ENCODE measurements at regions not wholly inside any gene's neighbourhood (a gene's known extent, or its start where the extent isn't known, plus 50 kb on each side); places are given as distances from the start of the nearest gene placed in this dataset.

- DNase-seq, result no peak
Measured at GRCh38 chr3:94869059-94869547, 806.2 kb downstream of the NSUN3 start.

- DNase-seq, result no peak
Measured at GRCh38 chr3:94873751-94874150, 810.9 kb downstream of the NSUN3 start.

GRCh38 chr3:94875149-94875548 is 812.3 kb downstream of the NSUN3 start:
- DNase-seq, result no peak

DNA sequence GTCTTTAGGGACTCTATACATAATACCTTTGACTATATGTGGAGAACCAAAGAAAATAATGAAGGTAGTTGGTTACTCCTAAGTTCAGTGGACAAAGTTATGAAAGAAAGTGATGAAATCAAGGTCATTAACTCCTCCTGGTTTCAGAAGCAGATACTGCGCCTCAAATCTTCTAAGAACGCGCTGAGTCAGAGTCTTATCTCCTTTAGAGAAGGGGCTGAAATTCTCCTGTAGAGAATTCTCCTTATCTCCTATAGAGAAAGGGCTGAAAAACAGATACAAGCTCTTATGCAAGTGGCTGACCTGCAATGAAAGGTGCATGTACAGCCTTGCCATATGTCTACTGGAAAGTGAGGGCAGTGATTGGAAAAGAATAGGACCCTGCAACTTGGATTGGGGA is 824.2 kb downstream of the NSUN3 start:
- DNase-seq, result no peak

DNA sequence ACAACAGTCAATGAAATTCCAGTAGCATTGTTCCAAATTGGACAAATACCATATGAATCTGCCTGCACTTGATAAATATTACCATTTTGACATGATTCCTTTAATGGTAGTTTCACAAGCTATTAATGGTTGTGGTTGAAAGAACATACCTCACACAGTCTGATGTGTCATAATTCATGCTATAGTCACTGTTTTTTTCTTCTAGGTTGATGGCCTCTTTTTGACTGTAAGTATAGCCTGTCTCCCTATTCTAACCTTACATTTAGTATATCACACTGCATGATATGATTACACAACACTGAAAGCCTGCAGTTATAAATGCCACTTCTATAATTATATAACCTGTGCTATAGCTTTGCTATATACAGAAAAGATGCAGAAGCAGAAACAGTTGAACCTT is 834.1 kb downstream of the NSUN3 start:
- no peak for DNase-seq

- DNase-seq, result no peak
Measured at GRCh38 chr3:94904156-94904674, 841.4 kb downstream of the NSUN3 start.

GRCh38 chr3:94909726-94910125 is 846.9 kb downstream of the NSUN3 start:
- DNase-seq, result no peak

DNA sequence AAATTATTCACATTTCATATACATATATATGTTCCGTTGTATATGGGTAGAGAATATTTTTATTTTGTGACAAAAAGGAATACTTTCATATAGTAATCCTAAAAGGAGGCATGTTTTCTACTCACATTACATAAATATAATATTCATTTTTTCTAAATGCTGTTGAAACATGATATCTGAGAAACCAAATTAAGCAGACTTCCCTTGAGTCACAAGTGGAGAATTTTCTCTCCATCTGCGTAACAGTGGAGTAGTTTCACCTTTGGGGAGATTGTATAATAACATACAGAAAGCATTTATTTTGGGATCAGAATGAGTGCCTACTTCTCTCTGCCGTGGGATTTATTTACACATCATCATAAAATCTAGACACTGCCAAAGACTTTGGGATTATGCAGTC is 849.8 kb downstream of the NSUN3 start:
- DNase-seq, result no peak

DNA sequence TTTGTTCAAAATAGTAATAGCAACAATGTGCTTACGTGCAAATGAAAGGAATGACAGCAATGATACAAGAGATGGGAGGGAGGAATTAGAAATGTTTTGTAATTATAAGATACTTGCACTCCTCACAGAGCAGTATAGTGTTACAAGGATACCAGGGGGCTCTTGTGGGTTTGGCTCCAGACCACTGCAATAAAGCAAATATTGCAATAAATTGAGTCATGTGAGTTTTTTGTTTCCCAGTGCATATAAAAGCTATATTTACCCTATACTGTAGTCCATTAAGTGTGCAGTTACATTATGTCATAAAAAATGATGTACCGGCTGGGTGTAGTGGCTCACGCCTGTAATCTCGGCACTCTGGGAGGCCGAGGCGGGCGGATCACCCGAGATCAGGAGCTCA is 864.3 kb downstream of the NSUN3 start:
- no peak for DNase-seq

- no peak for DNase-seq
Measured at GRCh38 chr3:94928921-94929320, 866.1 kb downstream of the NSUN3 start.

- no peak for DNase-seq
Measured at GRCh38 chr3:94935738-94936580, 873.1 kb downstream of the NSUN3 start.

- DNase-seq, result no peak
Measured at GRCh38 chr3:94937980-94938379, 875.1 kb downstream of the NSUN3 start.

GRCh38 chr3:94946683-94947082 is 883.8 kb downstream of the NSUN3 start:
- DNase-seq, result no peak

DNA sequence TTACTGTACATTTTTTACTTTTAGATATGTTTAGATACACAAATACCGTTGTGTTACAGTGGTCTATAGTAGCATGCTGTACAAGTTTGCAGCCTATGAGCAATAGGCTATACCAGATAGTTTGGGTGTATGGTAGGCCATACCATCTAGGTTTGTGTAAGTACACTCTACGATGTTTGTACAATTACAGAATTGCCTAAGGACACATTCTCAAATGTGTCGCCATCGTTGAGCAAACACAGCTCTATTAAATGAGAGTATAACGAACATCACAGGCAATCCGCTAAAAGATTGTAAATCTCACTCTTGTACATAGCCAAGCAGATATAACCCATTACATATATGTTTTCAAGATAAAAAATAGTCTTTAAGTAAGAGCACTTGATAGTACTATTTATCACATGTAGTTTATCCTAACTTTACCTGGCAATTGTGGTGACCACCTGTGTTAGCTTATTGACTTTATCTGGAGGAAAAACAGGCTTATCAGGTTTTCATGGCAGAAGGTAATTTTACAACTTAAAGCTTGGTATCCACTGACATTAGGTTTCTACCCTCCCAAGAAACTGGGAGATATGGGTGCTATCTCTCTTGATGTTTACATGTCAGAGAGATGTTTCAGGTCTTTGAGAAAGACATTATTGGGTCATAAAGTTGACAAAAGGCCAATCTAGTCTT is 898.7 kb downstream of the NSUN3 start:
- no peak for DNase-seq

- no peak for DNase-seq
Measured at GRCh38 chr3:94965867-94966475, 903.1 kb downstream of the NSUN3 start.

GRCh38 chr3:94967196-94967595 is 904.3 kb downstream of the NSUN3 start:
- DNase-seq, result no peak

DNA sequence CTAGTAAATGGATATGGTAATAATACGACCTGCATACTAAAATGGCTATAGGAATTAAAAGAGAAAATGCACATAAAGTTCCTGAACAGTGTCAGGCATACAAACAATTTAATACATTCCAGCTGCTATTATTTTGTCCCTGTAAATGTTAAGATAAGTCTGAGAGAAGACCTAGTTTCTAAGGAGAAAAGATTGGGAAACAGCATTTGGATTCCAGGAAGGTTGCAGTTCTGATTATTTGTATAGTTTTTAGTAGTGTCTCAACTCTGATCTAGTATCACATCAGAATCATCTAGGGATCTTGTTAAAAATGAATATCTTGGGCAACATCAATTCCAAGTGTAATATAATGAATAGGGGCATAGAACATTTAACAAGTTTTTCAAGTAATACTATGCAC is 905.7 kb downstream of the NSUN3 start:
- DNase-seq, result no peak

GRCh38 chr3:94972066-94972465 is 909.2 kb downstream of the NSUN3 start:
- DNase-seq, result no peak

- no peak for DNase-seq
Measured at GRCh38 chr3:94978084-94978483, 915.2 kb downstream of the NSUN3 start.

DNA sequence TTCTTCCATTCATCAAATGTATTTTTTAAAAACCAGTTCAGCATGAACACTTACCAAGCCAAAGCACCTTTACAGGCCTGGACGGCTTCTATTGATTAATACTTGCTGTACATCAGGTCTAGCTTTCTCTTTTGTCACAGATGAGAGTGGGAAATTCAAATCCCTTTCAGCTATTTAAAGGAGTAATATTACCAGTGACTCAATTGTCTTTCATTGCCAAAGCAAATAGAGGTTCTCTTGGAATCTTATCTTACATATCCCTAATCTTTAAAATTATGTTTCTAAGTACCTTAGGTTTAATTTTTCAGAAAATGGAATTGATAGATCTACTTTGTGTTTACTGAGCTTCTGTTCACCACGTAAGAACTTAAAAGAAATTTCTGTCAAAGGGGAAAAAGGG is 922.9 kb downstream of the NSUN3 start:
- no peak for DNase-seq

DNA sequence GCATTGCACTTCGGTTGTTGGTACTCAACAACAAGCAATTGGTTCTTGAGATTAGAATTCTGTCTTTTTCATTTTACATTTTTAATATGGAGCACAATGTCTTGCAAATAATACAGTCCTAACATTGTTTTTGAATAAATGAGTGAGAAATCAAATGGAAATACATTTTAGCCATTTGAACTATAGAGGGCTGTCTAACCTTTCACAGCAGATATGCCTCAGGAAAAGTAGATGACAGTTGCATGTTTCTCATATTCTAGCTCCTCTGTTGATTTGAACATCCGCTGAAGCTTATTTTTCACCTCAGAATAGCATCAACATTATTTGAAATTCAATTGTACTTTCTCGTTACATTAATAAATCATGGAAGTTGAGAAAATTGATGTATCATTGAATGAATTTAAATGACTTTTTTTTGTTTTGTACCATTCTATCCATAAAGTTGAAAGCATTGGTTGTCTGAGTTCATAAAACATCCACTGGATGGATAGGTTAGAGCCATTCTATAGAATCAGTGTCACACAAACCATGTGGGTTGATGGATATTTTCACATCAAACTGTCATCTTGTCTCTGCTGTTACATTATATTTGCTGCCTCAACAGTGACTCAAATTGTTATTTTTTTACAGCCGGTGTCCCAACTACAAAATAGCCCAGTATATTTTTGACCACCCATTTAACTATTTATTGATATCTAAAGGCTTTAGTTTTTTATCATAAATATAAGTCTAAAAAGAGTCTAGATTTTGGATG is 928.3 kb downstream of the NSUN3 start:
- no peak for DNase-seq

- no peak for DNase-seq
Measured at GRCh38 chr3:94996743-94997142, 933.9 kb downstream of the NSUN3 start.

Measured in right kidney (tissue), 1 donor.